ENCODE measurements at regions not wholly inside any gene's neighbourhood (a gene's known extent, or its start where the extent isn't known, plus 50 kb on each side); places are given as distances from the start of the nearest gene placed in this dataset.

DNA sequence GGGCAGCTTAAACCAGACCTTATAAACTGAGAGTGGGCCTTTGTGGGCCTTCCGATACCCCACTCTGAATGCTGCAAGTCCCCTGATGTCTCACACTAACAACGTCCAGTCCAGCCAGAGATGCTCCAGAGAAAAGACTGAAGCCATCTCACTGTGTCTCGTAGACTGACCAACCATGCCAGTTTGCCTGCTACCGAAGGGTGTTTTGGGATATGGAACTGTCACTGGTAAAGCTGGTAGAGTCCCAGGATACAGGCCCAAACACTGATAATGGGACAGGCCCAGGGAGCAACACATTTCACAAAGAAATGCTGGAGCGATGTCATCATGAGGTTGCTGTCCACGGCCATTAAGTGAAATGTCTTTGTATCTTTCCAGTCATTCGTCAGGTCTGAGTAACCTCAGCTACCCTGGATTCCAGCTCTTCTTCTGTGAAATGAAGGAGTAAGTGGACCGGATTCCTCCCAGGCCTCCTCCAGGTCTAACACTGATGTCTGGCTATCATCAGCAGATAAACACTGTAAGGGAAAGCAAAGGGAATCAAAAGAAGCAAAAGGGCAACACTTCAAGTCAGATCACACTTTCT lies 81.6 kb downstream of the SLC5A7 start:
- Mint-ChIP-seq H3K36me3 (ENCODE audit: insufficient read depth, unreplicated experiment) (no peaks in the 10 kb centered on the region), H3K27ac (ENCODE audit: unreplicated experiment) (no peak overlapping the region), H3K27me3 (ENCODE audit: unreplicated experiment) (peaks cover 10% of the 10 kb centered on the region), H3K9me3 (ENCODE audit: low read depth, unreplicated experiment) (no peaks in the 10 kb centered on the region), H3K4me3 (ENCODE audit: low read depth, unreplicated experiment) (no peak overlapping the region), H3K4me1 (ENCODE audit: low read depth, unreplicated experiment) (no peaks in the 10 kb centered on the region)
- CTCF ChIA-PET, result no interaction called here
- intact Hi-C loops (cut with micrococcal nuclease; ENCODE audit: unreplicated experiment), result loop anchor here (10.0 kb wide), 1 partner anchor 107 kb away; no protein-coding TSS in a partner anchor
- TF ChIP-seq, protein P1, sequence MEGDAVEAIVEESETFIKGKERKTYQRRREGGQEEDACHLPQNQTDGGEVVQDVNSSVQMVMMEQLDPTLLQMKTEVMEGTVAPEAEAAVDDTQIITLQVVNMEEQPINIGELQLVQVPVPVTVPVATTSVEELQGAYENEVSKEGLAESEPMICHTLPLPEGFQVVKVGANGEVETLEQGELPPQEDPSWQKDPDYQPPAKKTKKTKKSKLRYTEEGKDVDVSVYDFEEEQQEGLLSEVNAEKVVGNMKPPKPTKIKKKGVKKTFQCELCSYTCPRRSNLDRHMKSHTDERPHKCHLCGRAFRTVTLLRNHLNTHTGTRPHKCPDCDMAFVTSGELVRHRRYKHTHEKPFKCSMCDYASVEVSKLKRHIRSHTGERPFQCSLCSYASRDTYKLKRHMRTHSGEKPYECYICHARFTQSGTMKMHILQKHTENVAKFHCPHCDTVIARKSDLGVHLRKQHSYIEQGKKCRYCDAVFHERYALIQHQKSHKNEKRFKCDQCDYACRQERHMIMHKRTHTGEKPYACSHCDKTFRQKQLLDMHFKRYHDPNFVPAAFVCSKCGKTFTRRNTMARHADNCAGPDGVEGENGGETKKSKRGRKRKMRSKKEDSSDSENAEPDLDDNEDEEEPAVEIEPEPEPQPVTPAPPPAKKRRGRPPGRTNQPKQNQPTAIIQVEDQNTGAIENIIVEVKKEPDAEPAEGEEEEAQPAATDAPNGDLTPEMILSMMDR (IDR thresholded peaks at IDR 0.05; ENCODE audit: unreplicated experiment), result no peak
- BruUV-seq (replicated peaks), result no TSS peak
- DNase-seq, result no peak

DNA sequence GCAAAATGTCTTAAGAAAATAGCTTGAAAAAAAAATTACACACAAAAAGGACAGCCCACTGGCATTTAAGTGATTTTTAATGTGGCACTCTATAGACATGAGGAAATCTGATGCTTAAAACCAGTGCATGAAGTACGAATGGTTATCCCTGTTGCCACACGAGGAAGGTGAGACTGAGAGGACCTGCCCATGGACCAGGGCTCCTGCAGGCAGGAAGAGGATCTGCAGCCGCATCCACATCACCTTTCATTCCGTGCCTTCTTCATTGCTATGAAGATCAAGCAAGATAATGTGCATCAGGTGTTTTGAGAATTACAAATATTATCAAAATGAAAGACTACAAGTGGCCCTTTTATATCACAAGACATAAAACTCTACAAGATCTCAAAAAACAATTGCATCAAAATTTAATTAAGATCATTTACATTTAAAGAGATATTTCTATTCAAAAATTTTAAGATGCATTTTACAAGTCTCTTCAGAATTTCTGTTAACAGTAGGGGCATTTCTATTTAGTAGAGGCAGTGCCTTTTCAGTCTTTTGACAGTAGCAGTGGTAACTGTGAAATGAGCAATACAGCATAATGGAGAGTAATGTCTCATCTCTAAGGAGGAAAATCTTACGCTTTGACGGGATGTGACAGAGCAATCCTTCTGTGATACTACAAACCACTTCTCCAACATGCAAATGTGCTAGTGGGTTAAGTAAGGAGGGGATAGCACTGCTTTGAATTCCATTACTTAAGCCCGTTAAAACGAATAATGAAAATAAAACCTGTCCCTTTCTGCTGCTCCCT lies 83.4 kb downstream of the SLC5A7 start:
- no peaks in the 10 kb centered on the region for H3K4me1 Mint-ChIP-seq (ENCODE audit: low read depth, unreplicated experiment)
- CTCF ChIA-PET, result no interaction called here
- intact Hi-C loops (cut with micrococcal nuclease; ENCODE audit: unreplicated experiment), result loop anchor here (10.0 kb wide), 1 partner anchor 105 kb away; no protein-coding TSS in a partner anchor
- no peak overlapping the region for H3K27ac Mint-ChIP-seq (ENCODE audit: unreplicated experiment)
- H3K4me3 Mint-ChIP-seq (ENCODE audit: low read depth, unreplicated experiment), result no peak overlapping the region
- TF ChIP-seq, protein P1 (IDR thresholded peaks at IDR 0.05; ENCODE audit: unreplicated experiment), result peak; percentile 19
- no TSS peak for BruUV-seq (replicated peaks)
- no peaks in the 10 kb centered on the region for H3K9me3 Mint-ChIP-seq (ENCODE audit: low read depth, unreplicated experiment)
- DNase-seq, result peak; percentile 8
- H3K27me3 Mint-ChIP-seq (ENCODE audit: unreplicated experiment), result peaks cover 19% of the 10 kb centered on the region
- H3K36me3 Mint-ChIP-seq (ENCODE audit: insufficient read depth, unreplicated experiment), result no peaks in the 10 kb centered on the region

DNA sequence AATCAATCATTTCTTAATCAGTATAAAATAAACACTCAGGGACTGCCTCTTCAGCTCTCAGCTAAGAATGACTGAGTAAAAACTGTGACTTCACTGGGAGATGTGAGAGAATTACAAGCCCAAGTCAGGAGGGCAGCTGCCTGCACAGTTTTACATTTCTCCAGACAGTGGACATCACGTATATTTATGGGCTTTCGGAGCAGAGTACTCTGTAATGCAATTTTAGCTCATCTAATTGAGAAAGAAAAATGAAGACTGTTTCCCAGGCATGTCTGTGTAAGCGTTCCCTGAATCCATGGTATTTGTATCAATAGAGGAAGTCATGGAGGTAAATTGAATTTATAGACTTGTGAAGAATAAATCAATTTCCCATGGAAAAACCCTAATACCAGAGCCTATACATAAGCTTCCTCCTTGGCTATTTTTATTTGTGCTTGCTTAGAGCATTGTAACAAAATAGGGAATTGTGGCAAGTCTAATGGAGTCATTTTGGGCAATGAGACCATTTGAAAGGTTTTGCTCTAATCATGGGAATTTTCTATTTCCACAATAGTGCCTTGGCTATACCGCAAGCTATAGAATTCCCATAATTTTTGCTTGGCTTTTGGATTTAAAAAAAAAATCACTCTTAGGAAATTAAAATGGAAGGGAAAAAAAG lies 87.2 kb downstream of the SLC5A7 start:
- peaks cover 35% of the 10 kb centered on the region for H3K27me3 Mint-ChIP-seq (ENCODE audit: unreplicated experiment)
- intact Hi-C loops (cut with micrococcal nuclease; ENCODE audit: unreplicated experiment), result no loop called here
- CTCF ChIA-PET, result no interaction called here
- no peaks in the 10 kb centered on the region for H3K9me3 Mint-ChIP-seq (ENCODE audit: low read depth, unreplicated experiment)
- BruUV-seq (replicated peaks), result no TSS peak
- TF ChIP-seq, protein P1 (IDR thresholded peaks at IDR 0.05; ENCODE audit: unreplicated experiment), result no peak
- DNase-seq, result no peak
- no peaks in the 10 kb centered on the region for H3K4me1 Mint-ChIP-seq (ENCODE audit: low read depth, unreplicated experiment)
- no peak overlapping the region for H3K4me3 Mint-ChIP-seq (ENCODE audit: low read depth, unreplicated experiment)
- H3K27ac Mint-ChIP-seq (ENCODE audit: unreplicated experiment), result no peak overlapping the region
- H3K36me3 Mint-ChIP-seq (ENCODE audit: insufficient read depth, unreplicated experiment), result no peaks in the 10 kb centered on the region

DNA sequence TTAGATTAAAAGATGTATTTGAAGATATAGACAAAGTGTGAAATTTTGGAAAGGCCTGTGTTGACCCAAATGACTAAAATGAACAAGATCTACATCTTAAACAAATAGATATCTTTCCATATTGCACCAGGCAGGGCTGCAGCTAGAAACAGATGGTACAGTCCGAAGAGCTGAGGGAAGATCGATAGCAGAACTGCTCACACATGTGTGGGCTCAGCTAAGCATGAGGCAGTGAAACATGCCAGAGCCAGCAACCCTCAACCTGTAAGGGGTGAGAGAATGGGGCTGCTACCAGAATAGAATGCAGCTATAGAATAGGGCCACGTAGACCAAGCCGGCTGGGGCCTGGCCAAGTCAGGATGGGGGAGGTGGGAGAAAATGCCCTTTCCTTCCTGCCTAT lies 87.8 kb downstream of the SLC5A7 start:
- CTCF ChIA-PET, result no interaction called here
- BruUV-seq (replicated peaks), result no TSS peak
- intact Hi-C loops (cut with micrococcal nuclease; ENCODE audit: unreplicated experiment), result no loop called here
- no peak overlapping the region for H3K4me3 Mint-ChIP-seq (ENCODE audit: low read depth, unreplicated experiment)
- H3K9me3 Mint-ChIP-seq (ENCODE audit: low read depth, unreplicated experiment), result no peaks in the 10 kb centered on the region
- H3K4me1 Mint-ChIP-seq (ENCODE audit: low read depth, unreplicated experiment), result no peaks in the 10 kb centered on the region
- H3K27ac Mint-ChIP-seq (ENCODE audit: unreplicated experiment), result no peak overlapping the region
- no peaks in the 10 kb centered on the region for H3K36me3 Mint-ChIP-seq (ENCODE audit: insufficient read depth, unreplicated experiment)
- H3K27me3 Mint-ChIP-seq (ENCODE audit: unreplicated experiment), result peaks cover 35% of the 10 kb centered on the region
- TF ChIP-seq, protein P1 (IDR thresholded peaks at IDR 0.05; ENCODE audit: unreplicated experiment), result no peak
- DNase-seq, result no peak
